ENCODE measurements at regions not wholly inside any gene's neighbourhood (a gene's known extent, or its start where the extent isn't known, plus 50 kb on each side); places are given as distances from the start of the nearest gene placed in this dataset.

DNA sequence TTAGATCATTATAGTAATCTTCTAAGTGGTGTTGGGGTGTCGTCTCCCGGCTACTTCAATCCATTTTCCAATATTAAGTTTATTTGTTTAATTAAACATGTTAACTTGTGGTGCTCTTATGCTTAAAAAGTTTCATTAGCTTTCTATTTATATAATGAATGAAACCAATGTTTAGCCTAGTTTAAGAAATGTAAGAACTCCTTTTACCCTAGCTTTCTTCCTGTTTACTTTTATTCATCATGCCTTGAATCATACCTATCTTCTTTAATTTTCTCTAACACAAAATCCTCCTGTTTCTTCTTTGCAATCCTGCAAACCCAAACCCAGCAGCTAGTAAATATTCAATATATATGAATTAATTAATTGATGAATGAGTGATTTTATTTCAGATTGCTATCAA, 1276.7 kb upstream of the PIK3C3 start:
- Histone ChIP-seq H3K27ac (ENCODE audit: low read depth in 2 of 2, low read length in 2 of 2) (no peak overlapping the region), H3K4me3 (ENCODE audit: low read length in 2 of 2) (no peak overlapping the region), H3K9me3 (ENCODE audit: control insufficient read depth in 2 of 2, low read length in 2 of 2) (no peaks in the 10 kb centered on the region), H3K36me3 (ENCODE audit: control insufficient read depth in 2 of 2, insufficient read depth in 2 of 2, low read length in 2 of 2) (no peaks in the 10 kb centered on the region), H3K4me1 (ENCODE audit: control insufficient read depth in 2 of 2, insufficient read depth in 2 of 2, low read length in 2 of 2) (no peaks in the 10 kb centered on the region), H3K9ac (ENCODE audit: low read depth in 1 of 2, low read length in 2 of 2) (no peak overlapping the region), H3K27me3 (ENCODE audit: control insufficient read depth in 2 of 2, insufficient read depth in 2 of 2, low read length in 2 of 2) (no peaks in the 10 kb centered on the region)

- Histone ChIP-seq H3K9ac (ENCODE audit: low read depth in 1 of 2, low read length in 2 of 2) (no peak overlapping the region), H3K36me3 (ENCODE audit: control insufficient read depth in 2 of 2, insufficient read depth in 2 of 2, low read length in 2 of 2) (no peaks in the 10 kb centered on the region), H3K27ac (ENCODE audit: low read depth in 2 of 2, low read length in 2 of 2) (no peak overlapping the region), H3K27me3 (ENCODE audit: control insufficient read depth in 2 of 2, insufficient read depth in 2 of 2, low read length in 2 of 2) (no peaks in the 10 kb centered on the region), H3K9me3 (ENCODE audit: control insufficient read depth in 2 of 2, low read length in 2 of 2) (no peaks in the 10 kb centered on the region), H3K4me3 (ENCODE audit: low read length in 2 of 2) (no peak overlapping the region), H3K4me1 (ENCODE audit: control insufficient read depth in 2 of 2, insufficient read depth in 2 of 2, low read length in 2 of 2) (no peaks in the 10 kb centered on the region)
These were observed 1278.4 kb upstream of the PIK3C3 start for GRCh38 chr18:40676668-40677067.

- no peaks in the 10 kb centered on the region for H3K27me3 ChIP-seq (ENCODE audit: control insufficient read depth in 2 of 2, insufficient read depth in 2 of 2, low read length in 2 of 2)
- no peaks in the 10 kb centered on the region for H3K36me3 ChIP-seq (ENCODE audit: control insufficient read depth in 2 of 2, insufficient read depth in 2 of 2, low read length in 2 of 2)
- H3K4me3 ChIP-seq (ENCODE audit: low read length in 2 of 2), result no peak overlapping the region
- no peak overlapping the region for H3K27ac ChIP-seq (ENCODE audit: low read depth in 2 of 2, low read length in 2 of 2)
- no peaks in the 10 kb centered on the region for H3K4me1 ChIP-seq (ENCODE audit: control insufficient read depth in 2 of 2, insufficient read depth in 2 of 2, low read length in 2 of 2)
- H3K9me3 ChIP-seq (ENCODE audit: control insufficient read depth in 2 of 2, low read length in 2 of 2), result no peaks in the 10 kb centered on the region
- H3K9ac ChIP-seq (ENCODE audit: low read depth in 1 of 2, low read length in 2 of 2), result no peak overlapping the region
These were observed 1281.9 kb upstream of the PIK3C3 start for GRCh38 chr18:40673150-40673549.

- no peaks in the 10 kb centered on the region for H3K4me1 ChIP-seq (ENCODE audit: control insufficient read depth in 2 of 2, insufficient read depth in 2 of 2, low read length in 2 of 2)
- H3K4me3 ChIP-seq (ENCODE audit: low read length in 2 of 2), result no peak overlapping the region
- H3K9ac ChIP-seq (ENCODE audit: low read depth in 1 of 2, low read length in 2 of 2), result no peak overlapping the region
- no peaks in the 10 kb centered on the region for H3K27me3 ChIP-seq (ENCODE audit: control insufficient read depth in 2 of 2, insufficient read depth in 2 of 2, low read length in 2 of 2)
- no peaks in the 10 kb centered on the region for H3K9me3 ChIP-seq (ENCODE audit: control insufficient read depth in 2 of 2, low read length in 2 of 2)
- no peaks in the 10 kb centered on the region for H3K36me3 ChIP-seq (ENCODE audit: control insufficient read depth in 2 of 2, insufficient read depth in 2 of 2, low read length in 2 of 2)
- no peak overlapping the region for H3K27ac ChIP-seq (ENCODE audit: low read depth in 2 of 2, low read length in 2 of 2)
These were observed 1282.4 kb upstream of the PIK3C3 start for GRCh38 chr18:40672590-40672989.

- H3K27ac ChIP-seq (ENCODE audit: low read depth in 2 of 2, low read length in 2 of 2), result no peak overlapping the region
- no peak overlapping the region for H3K9ac ChIP-seq (ENCODE audit: low read depth in 1 of 2, low read length in 2 of 2)
- no peaks in the 10 kb centered on the region for H3K36me3 ChIP-seq (ENCODE audit: control insufficient read depth in 2 of 2, insufficient read depth in 2 of 2, low read length in 2 of 2)
- H3K4me1 ChIP-seq (ENCODE audit: control insufficient read depth in 2 of 2, insufficient read depth in 2 of 2, low read length in 2 of 2), result no peaks in the 10 kb centered on the region
- H3K27me3 ChIP-seq (ENCODE audit: control insufficient read depth in 2 of 2, insufficient read depth in 2 of 2, low read length in 2 of 2), result no peaks in the 10 kb centered on the region
- no peaks in the 10 kb centered on the region for H3K9me3 ChIP-seq (ENCODE audit: control insufficient read depth in 2 of 2, low read length in 2 of 2)
- no peak overlapping the region for H3K4me3 ChIP-seq (ENCODE audit: low read length in 2 of 2)
These were observed 1284.2 kb upstream of the PIK3C3 start for GRCh38 chr18:40670668-40671375.

DNA sequence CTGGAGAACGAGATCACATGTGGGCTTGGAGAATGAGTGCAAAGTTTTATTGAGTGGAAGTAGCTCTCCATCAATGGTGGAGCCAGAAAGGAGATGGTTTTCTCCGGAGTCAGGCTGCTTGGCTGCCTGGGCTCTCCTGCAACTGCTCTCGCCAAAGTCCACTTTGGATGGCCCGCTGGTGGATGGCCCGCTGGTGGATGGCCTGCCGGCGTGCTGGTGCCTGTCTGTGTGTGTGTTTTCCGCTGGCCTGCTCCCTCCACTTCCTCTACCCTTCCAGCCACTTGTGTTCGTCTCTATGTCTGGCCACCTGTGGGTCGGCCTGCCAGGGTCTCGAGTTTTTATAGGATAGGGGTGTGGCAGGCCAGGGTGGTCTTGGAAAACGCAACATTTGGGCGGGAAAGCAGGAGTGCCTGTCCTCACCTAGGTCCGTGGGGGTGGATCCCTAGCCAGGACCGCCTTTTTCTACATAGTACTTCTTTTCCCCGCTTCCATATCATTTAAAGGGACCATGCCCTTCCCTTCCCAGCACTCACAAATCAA, 1292.1 kb upstream of the PIK3C3 start:
- no peaks in the 10 kb centered on the region for H3K27me3 ChIP-seq (ENCODE audit: control insufficient read depth in 2 of 2, insufficient read depth in 2 of 2, low read length in 2 of 2)
- H3K9me3 ChIP-seq (ENCODE audit: control insufficient read depth in 2 of 2, low read length in 2 of 2), result no peaks in the 10 kb centered on the region
- H3K9ac ChIP-seq (ENCODE audit: low read depth in 1 of 2, low read length in 2 of 2), result no peak overlapping the region
- H3K36me3 ChIP-seq (ENCODE audit: control insufficient read depth in 2 of 2, insufficient read depth in 2 of 2, low read length in 2 of 2), result no peaks in the 10 kb centered on the region
- H3K27ac ChIP-seq (ENCODE audit: low read depth in 2 of 2, low read length in 2 of 2), result no peak overlapping the region
- no peak overlapping the region for H3K4me3 ChIP-seq (ENCODE audit: low read length in 2 of 2)
- H3K4me1 ChIP-seq (ENCODE audit: control insufficient read depth in 2 of 2, insufficient read depth in 2 of 2, low read length in 2 of 2), result no peaks in the 10 kb centered on the region

GRCh38 chr18:40653682-40654081, 1301.4 kb upstream of the PIK3C3 start:
- H3K9ac ChIP-seq (ENCODE audit: low read depth in 1 of 2, low read length in 2 of 2), result no peak overlapping the region
- H3K4me1 ChIP-seq (ENCODE audit: control insufficient read depth in 2 of 2, insufficient read depth in 2 of 2, low read length in 2 of 2), result no peaks in the 10 kb centered on the region
- H3K4me3 ChIP-seq (ENCODE audit: low read length in 2 of 2), result no peak overlapping the region
- H3K36me3 ChIP-seq (ENCODE audit: control insufficient read depth in 2 of 2, insufficient read depth in 2 of 2, low read length in 2 of 2), result no peaks in the 10 kb centered on the region
- H3K27ac ChIP-seq (ENCODE audit: low read depth in 2 of 2, low read length in 2 of 2), result no peak overlapping the region
- no peaks in the 10 kb centered on the region for H3K27me3 ChIP-seq (ENCODE audit: control insufficient read depth in 2 of 2, insufficient read depth in 2 of 2, low read length in 2 of 2)
- no peaks in the 10 kb centered on the region for H3K9me3 ChIP-seq (ENCODE audit: control insufficient read depth in 2 of 2, low read length in 2 of 2)

- no peak overlapping the region for H3K4me3 ChIP-seq (ENCODE audit: low read length in 2 of 2)
- no peak overlapping the region for H3K9ac ChIP-seq (ENCODE audit: low read depth in 1 of 2, low read length in 2 of 2)
- no peaks in the 10 kb centered on the region for H3K36me3 ChIP-seq (ENCODE audit: control insufficient read depth in 2 of 2, insufficient read depth in 2 of 2, low read length in 2 of 2)
- no peak overlapping the region for H3K27ac ChIP-seq (ENCODE audit: low read depth in 2 of 2, low read length in 2 of 2)
- H3K4me1 ChIP-seq (ENCODE audit: control insufficient read depth in 2 of 2, insufficient read depth in 2 of 2, low read length in 2 of 2), result no peaks in the 10 kb centered on the region
- H3K9me3 ChIP-seq (ENCODE audit: control insufficient read depth in 2 of 2, low read length in 2 of 2), result no peaks in the 10 kb centered on the region
- H3K27me3 ChIP-seq (ENCODE audit: control insufficient read depth in 2 of 2, insufficient read depth in 2 of 2, low read length in 2 of 2), result no peaks in the 10 kb centered on the region
These were observed 1302.7 kb upstream of the PIK3C3 start for GRCh38 chr18:40652321-40652720.

DNA sequence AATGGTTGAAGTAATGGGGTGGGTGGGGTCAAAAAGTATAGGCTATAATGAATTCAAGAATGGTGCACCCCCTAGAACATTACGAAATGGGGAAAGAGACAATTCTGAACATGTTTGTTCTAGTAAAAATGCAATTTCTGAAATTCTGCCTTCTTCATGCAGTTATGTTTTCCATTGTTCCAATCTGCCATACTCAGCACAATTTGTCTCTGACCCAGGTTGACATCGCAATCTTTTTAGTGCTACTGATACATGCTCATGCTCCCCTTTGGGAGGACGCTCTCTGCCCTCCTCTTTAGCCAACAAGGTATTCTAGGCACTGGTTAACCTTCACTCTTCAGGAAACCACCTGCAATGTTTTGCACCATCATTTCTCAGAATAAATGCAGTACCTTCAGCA, 1303.9 kb upstream of the PIK3C3 start:
- no peak overlapping the region for H3K4me3 ChIP-seq (ENCODE audit: low read length in 2 of 2)
- no peaks in the 10 kb centered on the region for H3K4me1 ChIP-seq (ENCODE audit: control insufficient read depth in 2 of 2, insufficient read depth in 2 of 2, low read length in 2 of 2)
- no peaks in the 10 kb centered on the region for H3K36me3 ChIP-seq (ENCODE audit: control insufficient read depth in 2 of 2, insufficient read depth in 2 of 2, low read length in 2 of 2)
- no peaks in the 10 kb centered on the region for H3K9me3 ChIP-seq (ENCODE audit: control insufficient read depth in 2 of 2, low read length in 2 of 2)
- no peaks in the 10 kb centered on the region for H3K27me3 ChIP-seq (ENCODE audit: control insufficient read depth in 2 of 2, insufficient read depth in 2 of 2, low read length in 2 of 2)
- no peak overlapping the region for H3K9ac ChIP-seq (ENCODE audit: low read depth in 1 of 2, low read length in 2 of 2)
- H3K27ac ChIP-seq (ENCODE audit: low read depth in 2 of 2, low read length in 2 of 2), result no peak overlapping the region

- no peaks in the 10 kb centered on the region for H3K27me3 ChIP-seq (ENCODE audit: control insufficient read depth in 2 of 2, insufficient read depth in 2 of 2, low read length in 2 of 2)
- H3K4me1 ChIP-seq (ENCODE audit: control insufficient read depth in 2 of 2, insufficient read depth in 2 of 2, low read length in 2 of 2), result no peaks in the 10 kb centered on the region
- no peaks in the 10 kb centered on the region for H3K36me3 ChIP-seq (ENCODE audit: control insufficient read depth in 2 of 2, insufficient read depth in 2 of 2, low read length in 2 of 2)
- H3K9me3 ChIP-seq (ENCODE audit: control insufficient read depth in 2 of 2, low read length in 2 of 2), result no peaks in the 10 kb centered on the region
- no peak overlapping the region for H3K27ac ChIP-seq (ENCODE audit: low read depth in 2 of 2, low read length in 2 of 2)
- no peak overlapping the region for H3K4me3 ChIP-seq (ENCODE audit: low read length in 2 of 2)
- no peak overlapping the region for H3K9ac ChIP-seq (ENCODE audit: low read depth in 1 of 2, low read length in 2 of 2)
These were observed 1312.3 kb upstream of the PIK3C3 start for GRCh38 chr18:40642692-40643229.
